Colonic mucosa (tissue), 4 donors: ENCODE measurements at regions not wholly inside any gene's neighbourhood (a gene's known extent, or its start where the extent isn't known, plus 50 kb on each side); places are given as distances from the start of the nearest gene placed in this dataset.

Experiments
- DNase-seq: peaks from one replicate; pipeline ENCODE4 v3.0.0-alpha.2; 2020
- H3K27ac ChIP-seq: fragments of 200-600 bp; one replicate; pipeline ENCODE4 v1.8.0; 2021
- H3K27me3 ChIP-seq: fragments of 200-600 bp; one replicate; pipeline ENCODE4 v1.8.0; 2021
- H3K36me3 ChIP-seq: fragments of 200-600 bp; one replicate; pipeline ENCODE4 v1.8.0; 2021
- H3K4me1 ChIP-seq: fragments of 200-600 bp; one replicate; pipeline ENCODE4 v1.8.0; 2021; ENCODE audit warnings: mild to moderate bottlenecking
- H3K4me3 ChIP-seq: fragments of 200-600 bp; one replicate; pipeline ENCODE4 v1.8.0; 2021
- H3K9ac ChIP-seq, 2 donors: one replicate each; pipeline ENCODE4 v1.7.0; 2013; ENCODE audit warnings: control low read depth in 2 of 2, low read depth in 2 of 2, low read length in 2 of 2
- H3K9me3 ChIP-seq: fragments of 200-600 bp; one replicate; pipeline ENCODE4 v1.8.0; 2021
- intact Hi-C: fragments of 100-400 bp; cut with DNase I; formaldehyde crosslinking; loops from one replicate; pipeline ENCODE4 v1.14.1; 2022
- TF ChIP-seq, protein P1 (sequence below): fragments of 200-600 bp; IDR thresholded peaks from one replicate; pipeline ENCODE4 v1.8.0; 2022; ENCODE audit warnings: antibody characterized with exemption, mild to moderate bottlenecking
- donor health status: healthy.
- donor health status: DM: no; HTN: no; CAD: no.
- donor health status: DM: no; HTN: no; CAD: no.

GRCh38 chr2:216758256-216759155, 63.2 kb upstream of the IGFBP5 start:
- intact Hi-C loops: no loop called here
- H3K4me1 ChIP-seq: no peaks in the 10 kb centered on the region
- no peak overlapping the region for H3K9ac ChIP-seq
- no peaks in the 10 kb centered on the region for H3K9me3 ChIP-seq
- H3K36me3 ChIP-seq: no peaks in the 10 kb centered on the region
- no peaks in the 10 kb centered on the region for H3K27me3 ChIP-seq
- TF ChIP-seq, protein P1, sequence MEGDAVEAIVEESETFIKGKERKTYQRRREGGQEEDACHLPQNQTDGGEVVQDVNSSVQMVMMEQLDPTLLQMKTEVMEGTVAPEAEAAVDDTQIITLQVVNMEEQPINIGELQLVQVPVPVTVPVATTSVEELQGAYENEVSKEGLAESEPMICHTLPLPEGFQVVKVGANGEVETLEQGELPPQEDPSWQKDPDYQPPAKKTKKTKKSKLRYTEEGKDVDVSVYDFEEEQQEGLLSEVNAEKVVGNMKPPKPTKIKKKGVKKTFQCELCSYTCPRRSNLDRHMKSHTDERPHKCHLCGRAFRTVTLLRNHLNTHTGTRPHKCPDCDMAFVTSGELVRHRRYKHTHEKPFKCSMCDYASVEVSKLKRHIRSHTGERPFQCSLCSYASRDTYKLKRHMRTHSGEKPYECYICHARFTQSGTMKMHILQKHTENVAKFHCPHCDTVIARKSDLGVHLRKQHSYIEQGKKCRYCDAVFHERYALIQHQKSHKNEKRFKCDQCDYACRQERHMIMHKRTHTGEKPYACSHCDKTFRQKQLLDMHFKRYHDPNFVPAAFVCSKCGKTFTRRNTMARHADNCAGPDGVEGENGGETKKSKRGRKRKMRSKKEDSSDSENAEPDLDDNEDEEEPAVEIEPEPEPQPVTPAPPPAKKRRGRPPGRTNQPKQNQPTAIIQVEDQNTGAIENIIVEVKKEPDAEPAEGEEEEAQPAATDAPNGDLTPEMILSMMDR: no peak
- H3K27ac ChIP-seq: no peak overlapping the region
- no peak for DNase-seq
- H3K4me3 ChIP-seq: no peak overlapping the region

DNA sequence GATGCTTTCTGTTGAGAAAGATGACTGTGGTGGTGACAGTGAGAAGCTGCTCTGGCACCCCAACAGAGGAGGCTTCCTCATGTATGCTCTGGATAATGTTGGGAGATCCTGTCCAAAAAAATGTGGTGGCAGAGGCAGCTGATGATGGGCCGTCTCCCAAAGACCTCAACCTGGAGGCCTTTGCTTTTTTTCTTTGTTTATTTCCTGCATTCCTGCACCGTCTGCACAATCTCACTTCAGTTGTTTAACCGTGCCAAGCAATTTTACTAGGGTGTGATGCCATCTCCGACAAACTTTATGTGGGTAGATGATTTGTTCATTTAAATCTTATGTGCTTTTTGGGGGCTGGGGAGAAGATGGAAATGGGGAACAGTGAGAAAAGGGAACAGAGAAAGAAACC, 62.2 kb upstream of the IGFBP5 start:
- Histone ChIP-seq H3K4me1 (no peaks in the 10 kb centered on the region), H3K36me3 (no peaks in the 10 kb centered on the region), H3K27ac (no peak overlapping the region), H3K9ac (no peak overlapping the region), H3K9me3 (no peaks in the 10 kb centered on the region), H3K27me3 (no peaks in the 10 kb centered on the region), H3K4me3 (no peak overlapping the region)
- intact Hi-C loops: no loop called here
- no peak for DNase-seq
- TF ChIP-seq, protein P1: no peak

GRCh38 chr2:216756435-216756834, 61.1 kb upstream of the IGFBP5 start:
- no peak overlapping the region for H3K27ac ChIP-seq
- H3K36me3 ChIP-seq: no peaks in the 10 kb centered on the region
- intact Hi-C loops: no loop called here
- TF ChIP-seq, protein P1: no peak
- no peaks in the 10 kb centered on the region for H3K9me3 ChIP-seq
- H3K4me1 ChIP-seq: no peaks in the 10 kb centered on the region
- no peak for DNase-seq
- H3K27me3 ChIP-seq: no peaks in the 10 kb centered on the region
- no peak overlapping the region for H3K4me3 ChIP-seq
- no peak overlapping the region for H3K9ac ChIP-seq

DNA sequence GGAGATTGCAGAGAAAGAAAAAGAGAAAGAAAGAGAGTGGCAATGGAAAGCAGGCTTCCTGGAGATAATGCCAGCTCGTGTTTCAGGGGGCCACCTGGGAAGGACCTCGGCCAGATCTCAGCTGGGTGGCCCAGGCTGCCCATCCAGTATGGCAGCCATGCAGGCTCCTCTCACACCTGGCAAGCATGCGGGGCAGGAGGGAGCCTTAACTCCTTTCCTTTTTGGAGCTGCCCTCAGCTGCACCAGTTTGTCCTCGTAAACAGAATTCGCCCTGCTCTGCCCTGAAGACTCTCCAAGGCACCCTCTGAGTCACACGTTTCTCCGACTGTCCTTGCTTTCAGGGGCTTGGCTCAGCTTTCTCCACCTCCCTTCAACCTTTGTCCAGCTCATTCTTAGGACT, 59.5 kb upstream of the IGFBP5 start:
- H3K27me3 ChIP-seq: no peaks in the 10 kb centered on the region
- no peak for DNase-seq
- H3K4me1 ChIP-seq: no peaks in the 10 kb centered on the region
- H3K9ac ChIP-seq: no peak overlapping the region
- H3K36me3 ChIP-seq: no peaks in the 10 kb centered on the region
- TF ChIP-seq, protein P1: no peak
- intact Hi-C loops: no loop called here
- H3K27ac ChIP-seq: no peak overlapping the region
- no peak overlapping the region for H3K4me3 ChIP-seq
- H3K9me3 ChIP-seq: no peaks in the 10 kb centered on the region

- Histone ChIP-seq H3K9me3 (no peaks in the 10 kb centered on the region), H3K27ac (no peak overlapping the region), H3K36me3 (no peaks in the 10 kb centered on the region), H3K4me1 (no peaks in the 10 kb centered on the region), H3K27me3 (no peaks in the 10 kb centered on the region), H3K9ac (no peak overlapping the region), H3K4me3 (no peak overlapping the region)
- intact Hi-C loops: no loop called here
- TF ChIP-seq, protein P1: no peak
- no peak for DNase-seq
These were observed 59.0 kb upstream of the IGFBP5 start for GRCh38 chr2:216754336-216754735.
